Epithelial cell of esophagus (primary cell): ENCODE measurements at regions not wholly inside any gene's neighbourhood (a gene's known extent, or its start where the extent isn't known, plus 50 kb on each side); places are given as distances from the start of the nearest gene placed in this dataset.
A peak's percentile ranks its signal among the peaks of the same experiment; 100 is the strongest.

Experiments used
- DNase-seq: peaks from one replicate; pipeline ENCODE4 v3.0.0; 2010; ENCODE audit warnings: low read depth
- H3K4me3 ChIP-seq: 2 replicates; pipeline ENCODE4 v1.5.1; 2011; ENCODE audit warnings: mild to moderate bottlenecking, low read length, control low read depth
- TF ChIP-seq, protein P1 (sequence below): IDR thresholded peaks from 2 replicates; pipeline ENCODE4 v1.5.1; 2011; ENCODE audit warnings: low read depth, mild to moderate bottlenecking, low read length, control low read depth, inconsistent platforms; ENCODE audit not compliant: insufficient read depth; ENCODE audit errors: missing control alignments

DNA sequence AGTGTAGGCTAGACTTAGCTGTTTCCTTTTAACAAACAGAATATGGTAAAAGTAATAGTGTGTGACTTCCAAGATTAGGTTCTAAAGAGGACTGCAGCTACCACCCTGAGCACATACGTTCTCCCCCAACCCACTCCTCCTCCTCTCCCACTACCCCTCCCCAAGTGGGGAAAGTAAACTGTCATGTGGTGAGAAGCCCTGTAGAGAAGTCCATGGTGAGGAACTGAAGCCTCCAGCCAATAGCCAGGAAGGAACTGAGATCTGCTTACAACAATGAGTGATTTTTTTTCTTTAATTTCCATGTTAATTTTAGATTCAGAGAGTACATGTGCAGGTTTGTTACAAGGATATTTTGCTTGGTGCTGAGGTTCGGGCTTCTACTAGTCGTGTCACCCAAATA is 57.0 kb upstream of the EGLN3 start:
- TF ChIP-seq, protein P1, sequence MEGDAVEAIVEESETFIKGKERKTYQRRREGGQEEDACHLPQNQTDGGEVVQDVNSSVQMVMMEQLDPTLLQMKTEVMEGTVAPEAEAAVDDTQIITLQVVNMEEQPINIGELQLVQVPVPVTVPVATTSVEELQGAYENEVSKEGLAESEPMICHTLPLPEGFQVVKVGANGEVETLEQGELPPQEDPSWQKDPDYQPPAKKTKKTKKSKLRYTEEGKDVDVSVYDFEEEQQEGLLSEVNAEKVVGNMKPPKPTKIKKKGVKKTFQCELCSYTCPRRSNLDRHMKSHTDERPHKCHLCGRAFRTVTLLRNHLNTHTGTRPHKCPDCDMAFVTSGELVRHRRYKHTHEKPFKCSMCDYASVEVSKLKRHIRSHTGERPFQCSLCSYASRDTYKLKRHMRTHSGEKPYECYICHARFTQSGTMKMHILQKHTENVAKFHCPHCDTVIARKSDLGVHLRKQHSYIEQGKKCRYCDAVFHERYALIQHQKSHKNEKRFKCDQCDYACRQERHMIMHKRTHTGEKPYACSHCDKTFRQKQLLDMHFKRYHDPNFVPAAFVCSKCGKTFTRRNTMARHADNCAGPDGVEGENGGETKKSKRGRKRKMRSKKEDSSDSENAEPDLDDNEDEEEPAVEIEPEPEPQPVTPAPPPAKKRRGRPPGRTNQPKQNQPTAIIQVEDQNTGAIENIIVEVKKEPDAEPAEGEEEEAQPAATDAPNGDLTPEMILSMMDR: no peak
- DNase-seq: no peak
- no peak overlapping the region for H3K4me3 ChIP-seq

DNA sequence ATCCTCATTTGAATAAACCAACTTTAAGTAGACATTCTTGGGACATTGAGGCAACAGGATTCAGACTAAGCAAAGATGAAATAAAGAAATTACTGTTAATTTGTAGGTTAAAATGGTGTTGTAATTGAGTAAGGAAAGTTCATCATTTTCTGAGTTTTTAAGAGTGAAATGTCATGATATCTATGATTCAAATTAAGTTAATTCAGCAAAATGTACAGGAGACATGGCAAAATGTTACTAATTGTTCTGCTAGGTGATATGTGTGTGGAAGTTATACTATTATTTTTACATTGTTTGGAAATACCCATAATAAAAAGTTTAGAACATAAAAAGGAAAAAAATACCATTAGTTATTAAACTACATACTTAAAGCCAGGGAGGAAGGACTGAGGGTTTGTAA is 55.0 kb upstream of the EGLN3 start:
- no peak for DNase-seq
- no peak overlapping the region for H3K4me3 ChIP-seq
- TF ChIP-seq, protein P1: no peak

GRCh38 chr14:34004881-34005280 is 54.0 kb upstream of the EGLN3 start:
- H3K4me3 ChIP-seq: no peak overlapping the region
- TF ChIP-seq, protein P1: no peak
- no peak for DNase-seq

GRCh38 chr14:34003691-34004090 is 52.8 kb upstream of the EGLN3 start:
- H3K4me3 ChIP-seq: no peak overlapping the region
- TF ChIP-seq, protein P1: no peak
- DNase-seq: peak; percentile 21

DNA sequence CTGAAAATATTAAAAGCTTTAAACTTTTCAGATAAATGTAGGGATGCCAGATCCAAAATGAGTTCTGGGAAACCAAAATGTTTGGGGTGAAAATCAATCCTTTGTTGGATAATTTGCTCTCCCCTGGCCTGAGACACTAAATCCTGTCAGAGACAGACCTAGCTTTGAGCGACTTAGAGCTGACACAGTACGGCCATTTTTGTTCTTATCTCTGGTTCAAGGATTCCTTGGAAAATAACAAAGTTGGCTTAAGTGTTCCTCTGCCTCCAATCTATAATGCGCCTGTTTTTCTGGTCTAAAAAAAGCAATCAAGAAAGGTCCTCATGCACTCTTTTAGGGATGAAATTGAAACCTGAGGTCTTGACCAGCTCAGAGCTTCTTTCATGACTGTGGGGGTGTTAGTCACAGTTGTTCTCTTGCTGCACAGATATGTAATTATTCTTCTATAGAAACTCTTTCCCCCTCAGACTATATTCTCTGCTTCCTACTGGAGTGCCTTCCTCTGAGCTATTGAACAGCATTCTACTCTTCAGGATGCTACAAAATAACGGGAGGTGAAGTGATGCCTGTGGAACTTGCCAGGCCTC is 52.3 kb upstream of the EGLN3 start:
- no peak for DNase-seq
- H3K4me3 ChIP-seq: no peak overlapping the region
- TF ChIP-seq, protein P1: no peak
